ENCODE measurements at regions not wholly inside any gene's neighbourhood (a gene's known extent, or its start where the extent isn't known, plus 50 kb on each side); places are given as distances from the start of the nearest gene placed in this dataset.

- TF ChIP-seq EZH2phosphoT487 (conservative IDR thresholded peaks at IDR 0.05; ENCODE audit: low read length) (no peak), CTCF (IDR thresholded peaks at IDR 0.05; ENCODE audit: insufficient read depth, low read length, poor library complexity, severe bottlenecking) (no peak)
- Histone ChIP-seq H3K79me2 (ENCODE audit: insufficient read depth, low read length) (no peaks in the 10 kb centered on the region), H3K4me3 (ENCODE audit: insufficient read depth, low read length, poor library complexity, severe bottlenecking) (no peak overlapping the region), H4K20me1 (ENCODE audit: low read depth, low read length) (no peaks in the 10 kb centered on the region), H3K27ac (ENCODE audit: low read depth, low read length) (no peak overlapping the region), H3K36me3 (ENCODE audit: low read length) (no peaks in the 10 kb centered on the region), H3K9me3 (ENCODE audit: insufficient read depth, low read length) (no peaks in the 10 kb centered on the region), H2AFZ (ENCODE audit: low read depth, low read length, severe bottlenecking) (no peak overlapping the region), H3K4me2 (ENCODE audit: low read depth, low read length, poor library complexity, severe bottlenecking) (no peak overlapping the region), H3K9ac (ENCODE audit: low read length) (no peak overlapping the region), H3K27me3 (ENCODE audit: low read length) (no peaks in the 10 kb centered on the region), H3K9me2 (replicated peaks; ENCODE audit: insufficient read depth, low read length) (no peaks in the 10 kb centered on the region), H3F3A (ENCODE audit: insufficient read depth) (no peaks in the 10 kb centered on the region)
These were observed 429.3 kb upstream of the VRK2 start for GRCh38 chr2:57617318-57617717.

GRCh38 chr2:57621122-57621663 lies 425.4 kb upstream of the VRK2 start:
- no peaks in the 10 kb centered on the region for H3K36me3 ChIP-seq (ENCODE audit: low read length)
- TF ChIP-seq EZH2phosphoT487 (conservative IDR thresholded peaks at IDR 0.05; ENCODE audit: low read length): no peak
- TF ChIP-seq CTCF (IDR thresholded peaks at IDR 0.05; ENCODE audit: insufficient read depth, low read length, poor library complexity, severe bottlenecking): no peak
- no peak overlapping the region for H3K4me3 ChIP-seq (ENCODE audit: insufficient read depth, low read length, poor library complexity, severe bottlenecking)
- H2AFZ ChIP-seq (ENCODE audit: low read depth, low read length, severe bottlenecking): no peak overlapping the region
- H3K79me2 ChIP-seq (ENCODE audit: insufficient read depth, low read length): no peaks in the 10 kb centered on the region
- no peaks in the 10 kb centered on the region for H4K20me1 ChIP-seq (ENCODE audit: low read depth, low read length)
- H3K9me2 ChIP-seq (replicated peaks; ENCODE audit: insufficient read depth, low read length): no peaks in the 10 kb centered on the region
- no peak overlapping the region for H3K9ac ChIP-seq (ENCODE audit: low read length)
- no peak overlapping the region for H3K27ac ChIP-seq (ENCODE audit: low read depth, low read length)
- H3K9me3 ChIP-seq (ENCODE audit: insufficient read depth, low read length): no peaks in the 10 kb centered on the region
- H3K4me2 ChIP-seq (ENCODE audit: low read depth, low read length, poor library complexity, severe bottlenecking): no peak overlapping the region
- no peaks in the 10 kb centered on the region for H3K27me3 ChIP-seq (ENCODE audit: low read length)
- no peaks in the 10 kb centered on the region for H3F3A ChIP-seq (ENCODE audit: insufficient read depth)

- Histone ChIP-seq H3K36me3 (ENCODE audit: low read length) (no peaks in the 10 kb centered on the region), H3F3A (ENCODE audit: insufficient read depth) (no peaks in the 10 kb centered on the region), H3K27me3 (ENCODE audit: low read length) (no peaks in the 10 kb centered on the region), H4K20me1 (ENCODE audit: low read depth, low read length) (no peaks in the 10 kb centered on the region), H3K9me3 (ENCODE audit: insufficient read depth, low read length) (no peaks in the 10 kb centered on the region), H2AFZ (ENCODE audit: low read depth, low read length, severe bottlenecking) (no peak overlapping the region), H3K79me2 (ENCODE audit: insufficient read depth, low read length) (no peaks in the 10 kb centered on the region), H3K9me2 (replicated peaks; ENCODE audit: insufficient read depth, low read length) (no peaks in the 10 kb centered on the region), H3K9ac (ENCODE audit: low read length) (no peak overlapping the region), H3K4me3 (ENCODE audit: insufficient read depth, low read length, poor library complexity, severe bottlenecking) (no peak overlapping the region), H3K4me2 (ENCODE audit: low read depth, low read length, poor library complexity, severe bottlenecking) (no peak overlapping the region), H3K27ac (ENCODE audit: low read depth, low read length) (no peak overlapping the region)
- TF ChIP-seq EZH2phosphoT487 (conservative IDR thresholded peaks at IDR 0.05; ENCODE audit: low read length) (no peak), CTCF (IDR thresholded peaks at IDR 0.05; ENCODE audit: insufficient read depth, low read length, poor library complexity, severe bottlenecking) (no peak)
These were observed 424.6 kb upstream of the VRK2 start for GRCh38 chr2:57622009-57622408.

All from SU-DHL-6 (cell line).